HepG2 (cell line): ENCODE measurements at regions not wholly inside any gene's neighbourhood (a gene's known extent, or its start where the extent isn't known, plus 50 kb on each side); places are given as distances from the start of the nearest gene placed in this dataset.
"Not testable (repeated sequence)": the region's sequence is repeated elsewhere in the genome, so short reads cannot be mapped to it uniquely, and the experiment has no call there.

Experiments used
- ATAC-seq: fragments of 200-7000 bp; cut with Tn5 transposase; 3 replicates; pipeline ENCODE4 v1.9.1; 2020; ENCODE audit warnings: mild to moderate bottlenecking, moderate library complexity
- BruUV-seq: library from RNA; stranded (reverse); fragments of 400-500 nt; replicated peaks from 2 replicates; lab custom pipeline; 2021; lab: Mats Ljungman, UMichigan
- CTCF ChIA-PET: fragments of 300-600 bp; formaldehyde crosslinking; extraction: SDS; loops from one replicate; lab custom pipeline; 2021; ENCODE audit warnings: low total read pairs, inconsistent platforms, low intra/inter-chr PET ratio; lab: Yijun Ruan, JAX
- POLR2A ChIA-PET: fragments of 350-600 bp; sonication (Branson Sonifier 250); formaldehyde crosslinking; loops from one replicate; lab custom pipeline; 2020; ENCODE audit warnings: antibody characterized with exemption, inconsistent platforms; lab: Yijun Ruan, JAX
- DNase-seq: peaks from one replicate; pipeline ENCODE4 v3.0.0-alpha.2; 2015; ENCODE audit warnings: low spot score
- FAIRE-seq: peaks from 3 replicates; lab custom pipeline; 2011; peaks lifted over from hg19 to GRCh38; lab: Jason Lieb, UNC
- H2AFZ ChIP-seq: one replicate; pipeline ENCODE4 v1.6.1; 2011; ENCODE audit warnings: low read length, inconsistent platforms
- H3K27ac ChIP-seq: fragments of 300-600 bp; 3 replicates; pipeline ENCODE4 v1.8.0; 2011; ENCODE audit warnings: mixed run types, mild to moderate bottlenecking, mixed read lengths, low read length, inconsistent platforms; ENCODE audit not compliant: insufficient read depth; ENCODE audit errors: extremely low read length
- H3K27me3 ChIP-seq, 2 experiments: fragments of 200-600 bp in 1 of 2; 2 replicates in 1 of 2; 3 replicates in 1 of 2; pipeline versions ENCODE4 v1.6.0 to v1.8.0; 2011; ENCODE audit warnings: low read length in 2 of 2, mild to moderate bottlenecking in 2 of 2, moderate library complexity in 2 of 2, inconsistent platforms in 1 of 2; ENCODE audit not compliant: insufficient read depth in 2 of 2, control insufficient read depth in 1 of 2
- H3K36me3 ChIP-seq, 2 experiments: fragments of 200-600 bp in 1 of 2; replicated peaks in 1 of 2; 2 replicates in 1 of 2; 3 replicates in 1 of 2; pipeline versions ENCODE4 v1.5.1 to v1.8.0; 2011; ENCODE audit warnings: low read length in 2 of 2, inconsistent platforms in 1 of 2; ENCODE audit not compliant: insufficient read depth in 2 of 2, control insufficient read depth in 1 of 2
- H3K4me1 ChIP-seq: 2 replicates; pipeline ENCODE4 v1.5.1; 2012; ENCODE audit warnings: low read length, inconsistent platforms; ENCODE audit not compliant: insufficient read depth
- H3K4me2 ChIP-seq: 2 replicates; pipeline ENCODE4 v1.6.0; 2011; ENCODE audit warnings: low read depth, low read length, inconsistent platforms
- H3K4me3 ChIP-seq, 3 experiments: fragments of 200-600 bp in 1 of 3; sonication (generic), shearing (Covaris generic) in 1 of 3; replicated peaks in 1 of 3; 2 replicates each; pipeline ENCODE4 v1.5.1; 2011 to 2016; ENCODE audit warnings: low read length in 3 of 3, inconsistent platforms in 2 of 3, low read depth in 2 of 3, mild to moderate bottlenecking in 2 of 3, control low read depth in 1 of 3, mixed read lengths in 1 of 3; ENCODE audit not compliant: insufficient read depth in 1 of 3
- H3K79me2 ChIP-seq: one replicate; pipeline ENCODE4 v1.6.1; 2011; ENCODE audit warnings: low read length, inconsistent platforms; ENCODE audit not compliant: insufficient read depth
- H3K9ac ChIP-seq: 2 replicates; pipeline ENCODE4 v1.6.0; 2011; ENCODE audit warnings: mild to moderate bottlenecking, low read depth, low read length, inconsistent platforms; ENCODE audit not compliant: insufficient read depth
- H3K9me3 ChIP-seq: 2 replicates; pipeline ENCODE4 v1.5.1; 2012; ENCODE audit warnings: mild to moderate bottlenecking, low read length
- H4K20me1 ChIP-seq: 2 replicates; pipeline ENCODE4 v1.6.0; 2011; ENCODE audit warnings: inconsistent platforms, mild to moderate bottlenecking, low read length, moderate library complexity; ENCODE audit not compliant: insufficient read depth
- CC2D1A ChIP-seq: sonication (generic); formaldehyde crosslinking; IDR thresholded peaks from 2 replicates; pipeline ENCODE4 v1.8.1; 2023; ENCODE audit warnings: mild to moderate bottlenecking, missing genetic modification reagents
- CTCF ChIP-seq: sonication (generic); formaldehyde crosslinking; IDR thresholded peaks from 2 replicates; pipeline ENCODE4 v1.5.0; 2020; ENCODE audit warnings: mild to moderate bottlenecking, missing genetic modification reagents, moderate library complexity
- GABPB1 ChIP-seq: IDR thresholded peaks from 2 replicates; pipeline ENCODE4 v1.6.1; 2016; ENCODE audit warnings: mild to moderate bottlenecking, missing genetic modification reagents, moderate library complexity, missing compliant biosample characterization
- HNRNPLL ChIP-seq: fragments of 200-400 bp; formaldehyde crosslinking; IDR thresholded peaks from 2 replicates; pipeline ENCODE4 v1.6.1; 2017; ENCODE audit warnings: mild to moderate bottlenecking, low read depth, low read length; ENCODE audit not compliant: poor library complexity, severe bottlenecking
- NFYB ChIP-seq: sonication (generic); formaldehyde crosslinking; IDR thresholded peaks from 2 replicates; pipeline ENCODE4 v1.4.0; 2020; ENCODE audit warnings: missing genetic modification reagents
- ZNF367 ChIP-seq: sonication (generic); formaldehyde crosslinking; IDR thresholded peaks from 2 replicates; pipeline ENCODE4 v1.4.0; 2020; ENCODE audit warnings: missing genetic modification reagents, borderline replicate concordance
- ZZZ3 ChIP-seq: sonication (generic); formaldehyde crosslinking; IDR thresholded peaks from 2 replicates; pipeline ENCODE4 v1.4.0; 2020; ENCODE audit warnings: missing genetic modification reagents, mild to moderate bottlenecking, borderline replicate concordance
- WGBS: methylation state at CpG from one replicate; pipeline ENCODE4 v1.1.6; 2017; ENCODE audit warnings: low lambda C conversion rate; 5-methylcytosine and 5-hydroxymethylcytosine counted together
- in situ Hi-C: cut with HindIII; loops from 2 replicates; pipeline ENCODE4 v1.10.0; 2017; ENCODE audit warnings: low pct_unique_long_range_greater_than_20kb; ENCODE audit not compliant: extremely low pct_ligation_motif_present
- intact Hi-C: fragments of 100-400 bp; cut with micrococcal nuclease; formaldehyde crosslinking; loops from one replicate; pipeline ENCODE4 v1.10.0; 2022; ENCODE audit not compliant: unreplicated experiment
- TF ChIP-seq, protein P1 (sequence below): sonication (generic); formaldehyde crosslinking; IDR thresholded peaks from 2 replicates; pipeline ENCODE4 v1.5.1; 2020; ENCODE audit warnings: mild to moderate bottlenecking, missing genetic modification reagents, moderate library complexity

DNA sequence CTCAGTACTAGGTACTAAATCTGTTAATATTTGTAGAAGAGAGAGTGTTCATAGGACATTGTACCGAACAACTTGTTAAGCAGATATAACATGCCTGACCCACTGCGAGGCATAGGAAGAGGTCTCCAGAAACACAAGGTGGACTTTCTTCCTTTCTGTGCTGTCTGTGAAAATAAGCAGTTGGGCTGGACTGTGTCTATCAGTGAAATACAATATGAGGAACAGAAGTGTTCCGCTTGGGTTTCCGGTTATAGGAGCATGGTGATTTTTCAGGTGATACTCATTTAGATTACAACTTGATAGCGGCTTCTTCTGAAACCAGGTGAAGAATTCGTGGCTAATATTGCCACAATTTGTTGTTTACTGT is 60.9 kb upstream of the TLR4 start:
- Histone ChIP-seq H2AFZ (no peak overlapping the region), H3K79me2 (no peaks in the 10 kb centered on the region), H3K4me2 (no peak overlapping the region), H3K9me3 (no peaks in the 10 kb centered on the region), H3K4me1 (no peaks in the 10 kb centered on the region), H3K4me3 (no peak overlapping the region), H3K27ac (no peak overlapping the region), H3K9ac (no peak overlapping the region), H4K20me1 (no peaks in the 10 kb centered on the region), H3K36me3 (no peaks in the 10 kb centered on the region), H3K27me3 (0 out of 5 replicates have a peak, but pooled peaks cover 0 to 9% of the 10 kb centered on the region in 2 experiments)
- DNase-seq (no peak), FAIRE-seq (no peak), ATAC-seq (peak; percentile 66)
- ChIA-PET CTCF (no interaction called here), POLR2A (no interaction called here)
- no TSS peak for BruUV-seq
- no peak for TF ChIP-seq ZZZ3 (CRISPR knock-in tag)
- no peak for TF ChIP-seq CC2D1A
- no peak for TF ChIP-seq ZNF367
- 21% methylated on average over 6 of the region's 6 CpGs for WGBS
- intact Hi-C loops = loop anchor here (5.0 to 10.0 kb wide), 2 partner anchors 142 to 1644 kb away; no protein-coding TSS in a partner anchor
- in situ Hi-C loops = loop anchor here (10.0 kb wide), 1 partner anchor 1722 kb away; the partner anchor contains the start of gene BRINP1

DNA sequence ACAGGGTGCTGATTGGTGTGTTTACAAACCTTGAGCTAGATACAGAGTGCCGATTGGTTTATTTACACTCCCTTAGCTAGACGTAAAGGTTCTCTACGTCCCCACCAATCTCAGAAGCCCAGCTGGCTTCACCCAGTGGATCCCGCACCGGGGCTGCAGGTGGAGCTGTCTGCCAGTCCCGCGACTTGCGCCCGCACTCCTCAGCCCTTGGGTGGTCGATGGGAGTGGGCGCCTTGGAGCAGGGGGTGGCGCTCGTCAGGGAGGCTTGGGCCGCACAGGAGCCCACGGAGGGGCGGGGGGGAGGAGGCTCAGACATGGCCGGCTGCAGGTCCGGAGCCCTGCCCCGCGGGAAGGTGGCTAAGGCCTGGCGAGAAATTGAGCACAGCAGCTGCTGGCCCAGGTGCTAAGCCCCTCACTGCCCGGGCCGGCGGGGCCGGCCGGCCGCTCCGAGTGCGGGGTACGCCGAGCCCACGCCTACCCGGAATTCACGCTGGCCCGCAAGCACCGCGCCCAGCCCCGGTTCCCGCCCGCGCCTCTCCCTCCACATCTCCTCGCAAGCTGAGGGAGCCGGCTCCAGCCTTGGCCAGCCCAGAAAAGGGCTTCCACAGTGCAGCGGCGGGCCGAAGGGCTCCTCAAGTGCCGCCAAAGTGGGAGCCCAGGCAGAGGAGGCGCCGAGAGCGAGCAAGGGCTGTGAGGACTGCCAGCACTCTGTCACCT is 61.5 kb upstream of the TLR4 start:
- WGBS = 12% methylated on average over 18 of the region's 50 CpGs
- H3K9ac ChIP-seq, H4K20me1 ChIP-seq, H3K9me3 ChIP-seq, DNase-seq, H3K4me2 ChIP-seq, H2AFZ ChIP-seq, H3K27me3 ChIP-seq, H3K79me2 ChIP-seq, H3K4me1 ChIP-seq, H3K36me3 ChIP-seq, BruUV-seq, H3K4me3 ChIP-seq, POLR2A ChIA-PET, H3K27ac ChIP-seq, FAIRE-seq, CTCF ChIA-PET: not testable (repeated sequence)
- TF ChIP-seq GABPB1 (CRISPR knock-in tag) (peak; percentile 21; the same call in 1 of the 2 replicates), HNRNPLL (peak; percentile 13), NFYB (peak; percentile 28; the same call in 1 of the 2 replicates), CTCF (CRISPR knock-in tag) (0 out of 2 replicates have a peak, but pooled peaks have one; percentile 15)
- TF ChIP-seq, protein P1, sequence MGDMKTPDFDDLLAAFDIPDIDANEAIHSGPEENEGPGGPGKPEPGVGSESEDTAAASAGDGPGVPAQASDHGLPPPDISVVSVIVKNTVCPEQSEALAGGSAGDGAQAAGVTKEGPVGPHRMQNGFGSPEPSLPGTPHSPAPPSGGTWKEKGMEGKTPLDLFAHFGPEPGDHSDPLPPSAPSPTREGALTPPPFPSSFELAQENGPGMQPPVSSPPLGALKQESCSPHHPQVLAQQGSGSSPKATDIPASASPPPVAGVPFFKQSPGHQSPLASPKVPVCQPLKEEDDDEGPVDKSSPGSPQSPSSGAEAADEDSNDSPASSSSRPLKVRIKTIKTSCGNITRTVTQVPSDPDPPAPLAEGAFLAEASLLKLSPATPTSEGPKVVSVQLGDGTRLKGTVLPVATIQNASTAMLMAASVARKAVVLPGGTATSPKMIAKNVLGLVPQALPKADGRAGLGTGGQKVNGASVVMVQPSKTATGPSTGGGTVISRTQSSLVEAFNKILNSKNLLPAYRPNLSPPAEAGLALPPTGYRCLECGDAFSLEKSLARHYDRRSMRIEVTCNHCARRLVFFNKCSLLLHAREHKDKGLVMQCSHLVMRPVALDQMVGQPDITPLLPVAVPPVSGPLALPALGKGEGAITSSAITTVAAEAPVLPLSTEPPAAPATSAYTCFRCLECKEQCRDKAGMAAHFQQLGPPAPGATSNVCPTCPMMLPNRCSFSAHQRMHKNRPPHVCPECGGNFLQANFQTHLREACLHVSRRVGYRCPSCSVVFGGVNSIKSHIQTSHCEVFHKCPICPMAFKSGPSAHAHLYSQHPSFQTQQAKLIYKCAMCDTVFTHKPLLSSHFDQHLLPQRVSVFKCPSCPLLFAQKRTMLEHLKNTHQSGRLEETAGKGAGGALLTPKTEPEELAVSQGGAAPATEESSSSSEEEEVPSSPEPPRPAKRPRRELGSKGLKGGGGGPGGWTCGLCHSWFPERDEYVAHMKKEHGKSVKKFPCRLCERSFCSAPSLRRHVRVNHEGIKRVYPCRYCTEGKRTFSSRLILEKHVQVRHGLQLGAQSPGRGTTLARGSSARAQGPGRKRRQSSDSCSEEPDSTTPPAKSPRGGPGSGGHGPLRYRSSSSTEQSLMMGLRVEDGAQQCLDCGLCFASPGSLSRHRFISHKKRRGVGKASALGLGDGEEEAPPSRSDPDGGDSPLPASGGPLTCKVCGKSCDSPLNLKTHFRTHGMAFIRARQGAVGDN (CRISPR knock-in tag) = 0 out of 2 replicates have a peak, but pooled peaks have one; percentile 10
- in situ Hi-C loops (loop anchor here (10.0 kb wide), 1 partner anchor 1722 kb away; the partner anchor contains the start of gene BRINP1), intact Hi-C loops (loop anchor here (5.0 to 10.0 kb wide), 2 partner anchors 142 to 1645 kb away; no protein-coding TSS in a partner anchor)
- ATAC-seq = peak; percentile 30; the same call in 2 of the 3 replicates
